SW480 (cell line): ENCODE measurements at regions not wholly inside any gene's neighbourhood (a gene's known extent, or its start where the extent isn't known, plus 50 kb on each side); places are given as distances from the start of the nearest gene placed in this dataset.

Experiments
- DNase-seq: peaks from one replicate; pipeline ENCODE4 v3.0.0-alpha.2; 2016; ENCODE audit warnings: low spot score

GRCh38 chr4:157664726-157665125, 444.2 kb downstream of the GRIA2 start:
- no peak for DNase-seq

- no peak for DNase-seq
Observed at GRCh38 chr4:157655096-157655809, 434.7 kb downstream of the GRIA2 start.

GRCh38 chr4:157643257-157643656, 422.7 kb downstream of the GRIA2 start:
- no peak for DNase-seq

GRCh38 chr4:157634057-157634456, 413.5 kb downstream of the GRIA2 start:
- DNase-seq, result no peak

GRCh38 chr4:157616741-157617472, 396.4 kb downstream of the GRIA2 start:
- no peak for DNase-seq

GRCh38 chr4:157607996-157608395, 387.5 kb downstream of the GRIA2 start:
- DNase-seq, result no peak

GRCh38 chr4:157600583-157600982, 380.1 kb downstream of the GRIA2 start:
- no peak for DNase-seq

- DNase-seq, result no peak
Observed at GRCh38 chr4:157591245-157591644, 370.7 kb downstream of the GRIA2 start.

GRCh38 chr4:157590679-157591078, 370.2 kb downstream of the GRIA2 start:
- DNase-seq, result no peak

GRCh38 chr4:157587681-157588423, 367.3 kb downstream of the GRIA2 start:
- DNase-seq, result no peak

GRCh38 chr4:157582141-157582540, 361.6 kb downstream of the GRIA2 start:
- DNase-seq, result no peak

- DNase-seq, result no peak
Observed at GRCh38 chr4:157576671-157577217, 356.2 kb downstream of the GRIA2 start.

- DNase-seq, result no peak
Observed at GRCh38 chr4:157575339-157575738, 354.8 kb downstream of the GRIA2 start.

- DNase-seq, result no peak
Observed at GRCh38 chr4:157574606-157575005, 354.1 kb downstream of the GRIA2 start.

GRCh38 chr4:157572951-157573350, 352.4 kb downstream of the GRIA2 start:
- DNase-seq, result no peak

- DNase-seq, result no peak
Observed at GRCh38 chr4:157572284-157572683, 351.8 kb downstream of the GRIA2 start.

- no peak for DNase-seq
Observed at GRCh38 chr4:157564771-157565170, 344.2 kb downstream of the GRIA2 start.

GRCh38 chr4:157564218-157564617, 343.7 kb downstream of the GRIA2 start:
- DNase-seq, result no peak

GRCh38 chr4:157558016-157558415, 337.5 kb downstream of the GRIA2 start:
- no peak for DNase-seq

GRCh38 chr4:157550028-157550427, 329.5 kb downstream of the GRIA2 start:
- DNase-seq, result no peak

- DNase-seq, result no peak
Observed at GRCh38 chr4:157527954-157528353, 307.4 kb downstream of the GRIA2 start.

GRCh38 chr4:157521906-157522305, 301.4 kb downstream of the GRIA2 start:
- DNase-seq, result no peak

- DNase-seq, result no peak
Observed at GRCh38 chr4:157514711-157515110, 294.2 kb downstream of the GRIA2 start.
